ENCODE measurements at regions not wholly inside any gene's neighbourhood (a gene's known extent, or its start where the extent isn't known, plus 50 kb on each side); places are given as distances from the start of the nearest gene placed in this dataset.

DNA sequence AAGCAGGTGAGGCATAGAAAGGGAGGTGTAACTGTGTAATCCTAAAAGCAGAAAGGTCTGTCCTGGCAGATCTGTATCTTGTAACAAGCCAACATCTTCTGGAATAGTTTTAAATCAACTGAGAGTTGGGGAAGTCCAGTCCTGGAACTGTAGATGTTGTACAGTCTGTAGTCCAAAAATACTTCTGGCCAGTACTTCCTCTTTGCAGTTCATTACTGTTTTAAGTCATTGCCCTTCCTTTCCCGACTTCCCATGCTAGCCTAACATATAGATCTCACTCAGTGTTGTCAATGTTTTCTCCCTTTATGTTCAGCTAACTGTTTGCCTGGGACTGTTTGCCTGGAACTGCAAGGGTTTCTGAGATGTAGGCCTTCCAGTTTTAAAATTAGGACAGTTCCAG is 168.5 kb upstream of the ISL1 start:
- H2BK15ac ChIP-seq (replicated peaks; ENCODE audit: low read depth), result no peak overlapping the region
- H3K4me1 ChIP-seq (ENCODE audit: control insufficient read depth, low read depth, low read length), result no peaks in the 10 kb centered on the region
- H4K5ac ChIP-seq (ENCODE audit: low read length), result no peak overlapping the region
- WGBS (ENCODE audit: extremely low coverage, insufficient coverage, low lambda C conversion rate), result no CpG with 5 or more reads among the region's 1 CpG
- H3K79me2 ChIP-seq (ENCODE audit: control insufficient read depth, insufficient read depth, low read length), result no peaks in the 10 kb centered on the region
- DNase-seq, result no peak
- H2BK5ac ChIP-seq (ENCODE audit: low read length), result no peak overlapping the region
- H4K8ac ChIP-seq (ENCODE audit: low read depth, low read length), result no peak overlapping the region
- H3K79me1 ChIP-seq (ENCODE audit: low read length), result no peaks in the 10 kb centered on the region
- no peaks in the 10 kb centered on the region for H3K27me3 ChIP-seq (ENCODE audit: insufficient read depth, low read length, poor library complexity)
- H2BK120ac ChIP-seq (ENCODE audit: low read depth, low read length), result no peak overlapping the region
- H3K56ac ChIP-seq (ENCODE audit: low read length), result no peak overlapping the region
- H3K4me2 ChIP-seq (ENCODE audit: low read length), result no peak overlapping the region
- no peak overlapping the region for H3K9ac ChIP-seq (ENCODE audit: low read length)
- H3K4me3 ChIP-seq (ENCODE audit: low read length), result no peak overlapping the region
- no peak overlapping the region for H2AK5ac ChIP-seq (ENCODE audit: low read length)
- no peaks in the 10 kb centered on the region for H3K36me3 ChIP-seq (ENCODE audit: control insufficient read depth, insufficient read depth, low read length)
- no peak overlapping the region for H3K23ac ChIP-seq (ENCODE audit: low read length)
- H3K4ac ChIP-seq (ENCODE audit: low read depth, low read length), result no peak overlapping the region
- no peak overlapping the region for H3K18ac ChIP-seq (ENCODE audit: low read length)
- no peak overlapping the region for H3K27ac ChIP-seq (ENCODE audit: low read depth, low read length)

DNA sequence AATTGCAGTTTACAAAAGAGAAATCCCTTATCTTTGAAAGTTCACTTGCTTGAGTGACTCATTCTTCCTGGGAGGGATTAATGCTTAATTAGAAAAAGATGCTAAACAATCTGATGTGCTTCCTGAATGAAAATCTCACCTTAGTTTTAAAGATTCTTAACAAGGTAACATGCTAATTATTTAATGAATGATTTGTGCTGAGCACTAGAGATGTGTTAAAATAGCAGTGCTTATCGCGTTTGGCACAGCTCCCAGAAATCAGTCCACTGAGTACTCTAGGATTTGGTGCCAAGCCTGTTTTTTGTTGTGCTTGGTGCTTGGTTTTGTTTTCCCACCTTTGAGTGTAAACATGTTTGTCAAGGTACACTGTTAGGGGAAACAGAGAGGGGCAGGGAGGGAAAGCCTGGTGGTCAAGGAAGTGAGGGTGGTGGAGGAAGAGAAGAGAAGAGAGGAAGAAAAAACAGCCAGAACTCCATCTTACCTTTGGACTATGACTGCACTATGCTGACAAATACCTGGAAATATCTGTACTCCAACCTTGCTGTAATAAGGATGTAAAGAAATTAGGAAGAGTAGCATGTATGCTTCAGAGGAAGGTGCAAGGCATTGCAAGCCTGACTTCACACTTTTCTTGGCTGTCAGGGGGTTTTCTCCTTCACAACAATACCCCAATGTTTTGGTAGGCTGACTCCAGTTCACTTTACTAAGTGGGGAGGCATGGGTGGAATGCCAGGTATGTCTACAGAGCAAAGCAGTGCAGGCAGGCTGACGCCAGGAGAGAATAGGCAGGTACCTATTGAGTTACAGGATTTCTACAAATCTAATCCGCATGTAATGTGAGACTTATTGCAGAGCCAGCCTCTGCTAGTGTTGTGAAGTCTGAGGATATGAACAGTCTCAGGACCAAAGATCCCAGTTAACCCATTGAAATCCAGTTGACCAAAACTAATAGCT is 157.2 kb upstream of the ISL1 start:
- Histone ChIP-seq H3K4me2 (ENCODE audit: low read length) (no peak overlapping the region), H3K18ac (ENCODE audit: low read length) (peak overlapping the region; percentile 78), H2BK120ac (ENCODE audit: low read depth, low read length) (peak overlapping the region; percentile 99), H3K4me3 (ENCODE audit: low read length) (no peak overlapping the region), H3K79me1 (ENCODE audit: low read length) (no peaks in the 10 kb centered on the region), H3K27ac (ENCODE audit: low read depth, low read length) (peak overlapping the region; percentile 84), H2AK5ac (ENCODE audit: low read length) (no peak overlapping the region), H4K8ac (ENCODE audit: low read depth, low read length) (no peak overlapping the region), H3K23ac (ENCODE audit: low read length) (no peak overlapping the region), H3K27me3 (ENCODE audit: insufficient read depth, low read length, poor library complexity) (no peaks in the 10 kb centered on the region), H3K36me3 (ENCODE audit: control insufficient read depth, insufficient read depth, low read length) (no peaks in the 10 kb centered on the region), H2BK15ac (replicated peaks; ENCODE audit: low read depth) (no peak overlapping the region), H3K4me1 (ENCODE audit: control insufficient read depth, low read depth, low read length) (peaks cover 3% of the 10 kb centered on the region), H3K79me2 (ENCODE audit: control insufficient read depth, insufficient read depth, low read length) (no peaks in the 10 kb centered on the region), H4K5ac (ENCODE audit: low read length) (no peak overlapping the region), H3K56ac (ENCODE audit: low read length) (peak overlapping the region; percentile 62), H3K4ac (ENCODE audit: low read depth, low read length) (no peak overlapping the region), H2BK5ac (ENCODE audit: low read length) (peak overlapping the region; percentile 90), H3K9ac (ENCODE audit: low read length) (no peak overlapping the region)
- no CpG with 5 or more reads among the region's 4 CpGs for WGBS (ENCODE audit: extremely low coverage, insufficient coverage, low lambda C conversion rate)
- DNase-seq, result peak; percentile 97

DNA sequence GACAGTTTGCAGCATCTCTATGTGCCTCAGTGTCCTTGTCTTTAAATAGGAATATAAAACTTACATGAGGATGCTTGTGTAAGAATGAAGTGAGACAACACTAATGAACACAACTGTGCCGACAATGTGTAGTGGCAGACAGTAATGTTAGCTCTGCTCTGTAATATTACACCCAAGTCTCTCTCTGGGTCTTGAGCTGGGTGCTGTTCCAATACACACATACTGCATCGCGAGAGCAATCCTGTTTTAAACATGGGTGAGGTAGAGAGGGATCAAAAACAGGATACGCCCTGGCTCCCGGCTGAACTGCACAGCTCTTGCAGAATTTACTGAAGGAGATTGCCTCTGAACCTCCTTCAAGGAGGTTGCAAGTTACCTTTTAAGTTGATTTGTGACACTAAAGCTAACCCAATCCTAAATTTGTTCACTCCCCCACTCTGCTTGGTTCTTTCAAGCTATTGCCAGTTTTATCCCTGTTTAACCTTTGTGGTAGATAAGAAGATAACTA is 155.2 kb upstream of the ISL1 start:
- peak overlapping the region; percentile 52 for H3K4ac ChIP-seq (ENCODE audit: low read depth, low read length)
- no peaks in the 10 kb centered on the region for H3K79me2 ChIP-seq (ENCODE audit: control insufficient read depth, insufficient read depth, low read length)
- H3K18ac ChIP-seq (ENCODE audit: low read length), result peak overlapping the region; percentile 80
- no peaks in the 10 kb centered on the region for H3K79me1 ChIP-seq (ENCODE audit: low read length)
- H4K8ac ChIP-seq (ENCODE audit: low read depth, low read length), result no peak overlapping the region
- H2AK5ac ChIP-seq (ENCODE audit: low read length), result no peak overlapping the region
- no peaks in the 10 kb centered on the region for H3K36me3 ChIP-seq (ENCODE audit: control insufficient read depth, insufficient read depth, low read length)
- H2BK120ac ChIP-seq (ENCODE audit: low read depth, low read length), result peak overlapping the region; percentile 89
- no peaks in the 10 kb centered on the region for H3K27me3 ChIP-seq (ENCODE audit: insufficient read depth, low read length, poor library complexity)
- H3K4me2 ChIP-seq (ENCODE audit: low read length), result no peak overlapping the region
- DNase-seq, result peak; percentile 58
- H3K56ac ChIP-seq (ENCODE audit: low read length), result peak overlapping the region; percentile 19
- H3K27ac ChIP-seq (ENCODE audit: low read depth, low read length), result no peak overlapping the region
- H3K4me3 ChIP-seq (ENCODE audit: low read length), result no peak overlapping the region
- no peak overlapping the region for H3K23ac ChIP-seq (ENCODE audit: low read length)
- no CpG with 5 or more reads among the region's 5 CpGs for WGBS (ENCODE audit: extremely low coverage, insufficient coverage, low lambda C conversion rate)
- H4K5ac ChIP-seq (ENCODE audit: low read length), result no peak overlapping the region
- H2BK15ac ChIP-seq (replicated peaks; ENCODE audit: low read depth), result no peak overlapping the region
- peaks cover 3% of the 10 kb centered on the region for H3K4me1 ChIP-seq (ENCODE audit: control insufficient read depth, low read depth, low read length)
- peak overlapping the region; percentile 25 for H2BK5ac ChIP-seq (ENCODE audit: low read length)
- no peak overlapping the region for H3K9ac ChIP-seq (ENCODE audit: low read length)

GRCh38 chr5:51230336-51230735 is 152.9 kb upstream of the ISL1 start:
- Histone ChIP-seq H2AK5ac (ENCODE audit: low read length) (no peak overlapping the region), H3K4me1 (ENCODE audit: control insufficient read depth, low read depth, low read length) (peaks cover 3% of the 10 kb centered on the region), H3K4me3 (ENCODE audit: low read length) (no peak overlapping the region), H3K27me3 (ENCODE audit: insufficient read depth, low read length, poor library complexity) (no peaks in the 10 kb centered on the region), H3K79me1 (ENCODE audit: low read length) (no peaks in the 10 kb centered on the region), H3K23ac (ENCODE audit: low read length) (no peak overlapping the region), H3K18ac (ENCODE audit: low read length) (no peak overlapping the region), H3K79me2 (ENCODE audit: control insufficient read depth, insufficient read depth, low read length) (no peaks in the 10 kb centered on the region), H3K4ac (ENCODE audit: low read depth, low read length) (no peak overlapping the region), H2BK15ac (replicated peaks; ENCODE audit: low read depth) (no peak overlapping the region), H3K56ac (ENCODE audit: low read length) (no peak overlapping the region), H4K5ac (ENCODE audit: low read length) (no peak overlapping the region), H2BK120ac (ENCODE audit: low read depth, low read length) (no peak overlapping the region), H3K27ac (ENCODE audit: low read depth, low read length) (no peak overlapping the region), H3K9ac (ENCODE audit: low read length) (no peak overlapping the region), H3K36me3 (ENCODE audit: control insufficient read depth, insufficient read depth, low read length) (no peaks in the 10 kb centered on the region), H2BK5ac (ENCODE audit: low read length) (no peak overlapping the region), H3K4me2 (ENCODE audit: low read length) (no peak overlapping the region), H4K8ac (ENCODE audit: low read depth, low read length) (no peak overlapping the region)
- peak; percentile 27 for DNase-seq

GRCh38 chr5:51242456-51242855 is 140.8 kb upstream of the ISL1 start:
- no peak overlapping the region for H2BK120ac ChIP-seq (ENCODE audit: low read depth, low read length)
- DNase-seq, result no peak

More at GRCh38 chr5:51242456-51242855, 140.8 kb upstream of the ISL1 start:
- H3K4ac ChIP-seq (ENCODE audit: low read depth, low read length), result no peak overlapping the region
- H3K4me1 ChIP-seq (ENCODE audit: control insufficient read depth, low read depth, low read length), result no peaks in the 10 kb centered on the region
- H4K5ac ChIP-seq (ENCODE audit: low read length), result no peak overlapping the region
- H2AK5ac ChIP-seq (ENCODE audit: low read length), result no peak overlapping the region
- H3K4me2 ChIP-seq (ENCODE audit: low read length), result no peak overlapping the region
- no peak overlapping the region for H3K18ac ChIP-seq (ENCODE audit: low read length)
- no peak overlapping the region for H3K23ac ChIP-seq (ENCODE audit: low read length)
- no peak overlapping the region for H3K27ac ChIP-seq (ENCODE audit: low read depth, low read length)
- no peak overlapping the region for H2BK5ac ChIP-seq (ENCODE audit: low read length)
- no CpG with 5 or more reads among the region's 1 CpG for WGBS (ENCODE audit: extremely low coverage, insufficient coverage, low lambda C conversion rate)
- H3K27me3 ChIP-seq (ENCODE audit: insufficient read depth, low read length, poor library complexity), result no peaks in the 10 kb centered on the region
- no peak overlapping the region for H3K56ac ChIP-seq (ENCODE audit: low read length)
- no peaks in the 10 kb centered on the region for H3K79me2 ChIP-seq (ENCODE audit: control insufficient read depth, insufficient read depth, low read length)
- no peak overlapping the region for H4K8ac ChIP-seq (ENCODE audit: low read depth, low read length)
- no peaks in the 10 kb centered on the region for H3K79me1 ChIP-seq (ENCODE audit: low read length)
- no peak overlapping the region for H3K4me3 ChIP-seq (ENCODE audit: low read length)
- H2BK15ac ChIP-seq (replicated peaks; ENCODE audit: low read depth), result no peak overlapping the region
- H3K36me3 ChIP-seq (ENCODE audit: control insufficient read depth, insufficient read depth, low read length), result no peaks in the 10 kb centered on the region
- H3K9ac ChIP-seq (ENCODE audit: low read length), result no peak overlapping the region
